SK-N-SH treated with all-trans-retinoic acid at 6 μM for 48 hours (cell line): ENCODE measurements at regions not wholly inside any gene's neighbourhood (a gene's known extent, or its start where the extent isn't known, plus 50 kb on each side); places are given as distances from the start of the nearest gene placed in this dataset.

Source experiments
- TOX ChIP-seq: fragments of 250-450 bp; sonication (Bioruptor Pico); IDR thresholded peaks from 2 replicates; pipeline ENCODE4 v1.8.0; 2021; ENCODE audit warnings: mild to moderate bottlenecking, moderate library complexity, borderline replicate concordance
- ZNF8 ChIP-seq: fragments of 450-650 bp; formaldehyde crosslinking; IDR thresholded peaks from 2 replicates; pipeline ENCODE4 v1.5.0; 2020; ENCODE audit warnings: mild to moderate bottlenecking, moderate library complexity

DNA sequence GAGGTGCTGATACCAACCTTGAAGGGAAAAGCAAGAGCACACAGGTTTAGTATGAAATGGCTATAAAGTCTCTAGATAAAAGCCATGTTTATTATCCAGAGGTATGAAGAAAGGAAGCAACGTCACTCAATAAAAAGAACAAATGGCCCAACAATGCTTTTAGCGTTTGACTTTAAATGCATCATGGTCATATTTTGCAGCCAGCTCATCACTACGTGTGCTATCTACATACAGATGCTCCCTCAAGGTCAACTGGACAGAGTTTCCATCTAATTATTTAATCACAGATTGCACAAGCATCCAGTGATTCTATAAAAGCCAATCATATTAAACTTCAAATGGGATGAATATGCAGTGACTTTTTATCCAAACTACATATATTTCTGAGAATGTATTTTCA lies 127.6 kb upstream of the SYNDIG1 start:
- TF ChIP-seq ZNF8 (CRISPR knock-in tag) = no peak
- no peak for TF ChIP-seq TOX (CRISPR knock-in tag)
